Nephron progenitor cell (in vitro differentiated cells): ENCODE measurements at regions not wholly inside any gene's neighbourhood (a gene's known extent, or its start where the extent isn't known, plus 50 kb on each side); places are given as distances from the start of the nearest gene placed in this dataset.

Experiments
- DNase-seq: peaks from one replicate; pipeline ENCODE4 v3.0.0; 2021
- H3K27ac Mint-ChIP-seq: 2 replicates; pipeline ENCODE4 v1.8.0; 2021; ENCODE audit warnings: mild to moderate bottlenecking, moderate library complexity, mixed read lengths
- H3K27me3 Mint-ChIP-seq: 2 replicates; pipeline ENCODE4 v1.8.0; 2021; ENCODE audit warnings: mild to moderate bottlenecking, low read depth, mixed read lengths; ENCODE audit not compliant: poor library complexity
- H3K36me3 Mint-ChIP-seq: 2 replicates; pipeline ENCODE4 v1.8.0; 2021; ENCODE audit warnings: low read depth, mixed read lengths
- H3K4me1 Mint-ChIP-seq: 2 replicates; pipeline ENCODE4 v1.8.0; 2021; ENCODE audit warnings: mixed read lengths
- H3K4me3 Mint-ChIP-seq: 2 replicates; pipeline ENCODE4 v1.8.0; 2021; ENCODE audit warnings: mild to moderate bottlenecking, moderate library complexity, mixed read lengths
- H3K9me3 Mint-ChIP-seq: 2 replicates; pipeline ENCODE4 v1.8.0; 2021; ENCODE audit warnings: mild to moderate bottlenecking, moderate library complexity, mixed read lengths
- TF ChIP-seq, protein P1 (sequence below): fragments of 200-600 bp; sonication (generic); IDR thresholded peaks from 2 replicates; pipeline ENCODE4 v1.5.0; 2021; ENCODE audit warnings: antibody characterized with exemption

DNA sequence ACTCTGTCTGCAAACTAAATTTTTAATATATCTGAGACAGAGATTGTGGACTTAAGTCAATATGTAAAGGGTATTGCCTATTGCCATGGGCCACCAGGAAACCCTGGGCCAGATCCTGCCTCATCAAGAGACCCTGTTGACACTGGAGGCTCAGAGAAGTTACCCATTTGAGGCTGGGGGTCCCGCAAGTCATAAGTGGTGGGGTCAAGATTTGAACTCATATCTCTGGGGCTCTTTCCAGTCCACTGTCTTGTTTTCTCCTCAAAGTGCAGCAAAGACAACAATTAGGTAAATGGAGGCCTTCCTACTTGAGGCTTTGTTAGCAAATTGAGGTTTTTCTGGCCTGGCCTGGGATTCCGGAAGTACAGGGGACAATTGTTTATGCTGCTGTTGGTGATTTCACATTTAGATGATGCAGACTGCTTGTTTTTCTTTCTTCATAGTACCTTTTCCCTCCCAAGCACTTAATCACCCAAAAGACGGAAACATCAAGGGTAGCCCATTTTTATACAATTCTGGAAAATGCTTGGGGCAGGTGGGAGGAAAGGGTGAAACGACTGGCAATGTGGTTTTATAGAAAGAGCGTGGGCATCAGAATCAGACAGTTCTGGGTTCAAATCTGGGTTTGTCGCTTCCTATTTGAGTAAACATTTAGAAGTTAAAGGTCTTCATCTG is 160.0 kb downstream of the SMIM20 start:
- Mint-ChIP-seq H3K9me3 (peaks cover 16% of the 10 kb centered on the region), H3K36me3 (no peaks in the 10 kb centered on the region), H3K4me3 (no peak overlapping the region), H3K27ac (no peak overlapping the region), H3K27me3 (peaks cover 8% of the 10 kb centered on the region), H3K4me1 (peaks cover 16% of the 10 kb centered on the region)
- DNase-seq = no peak
- TF ChIP-seq, protein P1, sequence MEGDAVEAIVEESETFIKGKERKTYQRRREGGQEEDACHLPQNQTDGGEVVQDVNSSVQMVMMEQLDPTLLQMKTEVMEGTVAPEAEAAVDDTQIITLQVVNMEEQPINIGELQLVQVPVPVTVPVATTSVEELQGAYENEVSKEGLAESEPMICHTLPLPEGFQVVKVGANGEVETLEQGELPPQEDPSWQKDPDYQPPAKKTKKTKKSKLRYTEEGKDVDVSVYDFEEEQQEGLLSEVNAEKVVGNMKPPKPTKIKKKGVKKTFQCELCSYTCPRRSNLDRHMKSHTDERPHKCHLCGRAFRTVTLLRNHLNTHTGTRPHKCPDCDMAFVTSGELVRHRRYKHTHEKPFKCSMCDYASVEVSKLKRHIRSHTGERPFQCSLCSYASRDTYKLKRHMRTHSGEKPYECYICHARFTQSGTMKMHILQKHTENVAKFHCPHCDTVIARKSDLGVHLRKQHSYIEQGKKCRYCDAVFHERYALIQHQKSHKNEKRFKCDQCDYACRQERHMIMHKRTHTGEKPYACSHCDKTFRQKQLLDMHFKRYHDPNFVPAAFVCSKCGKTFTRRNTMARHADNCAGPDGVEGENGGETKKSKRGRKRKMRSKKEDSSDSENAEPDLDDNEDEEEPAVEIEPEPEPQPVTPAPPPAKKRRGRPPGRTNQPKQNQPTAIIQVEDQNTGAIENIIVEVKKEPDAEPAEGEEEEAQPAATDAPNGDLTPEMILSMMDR = no peak

GRCh38 chr4:26074712-26075430 is 160.9 kb downstream of the SMIM20 start:
- H3K4me3 Mint-ChIP-seq = no peak overlapping the region
- H3K27ac Mint-ChIP-seq = no peak overlapping the region
- H3K27me3 Mint-ChIP-seq = peaks cover 8% of the 10 kb centered on the region
- DNase-seq = no peak
- TF ChIP-seq, protein P1 = no peak
- peaks cover 16% of the 10 kb centered on the region for H3K9me3 Mint-ChIP-seq
- H3K36me3 Mint-ChIP-seq = no peaks in the 10 kb centered on the region
- H3K4me1 Mint-ChIP-seq = peaks cover 16% of the 10 kb centered on the region

DNA sequence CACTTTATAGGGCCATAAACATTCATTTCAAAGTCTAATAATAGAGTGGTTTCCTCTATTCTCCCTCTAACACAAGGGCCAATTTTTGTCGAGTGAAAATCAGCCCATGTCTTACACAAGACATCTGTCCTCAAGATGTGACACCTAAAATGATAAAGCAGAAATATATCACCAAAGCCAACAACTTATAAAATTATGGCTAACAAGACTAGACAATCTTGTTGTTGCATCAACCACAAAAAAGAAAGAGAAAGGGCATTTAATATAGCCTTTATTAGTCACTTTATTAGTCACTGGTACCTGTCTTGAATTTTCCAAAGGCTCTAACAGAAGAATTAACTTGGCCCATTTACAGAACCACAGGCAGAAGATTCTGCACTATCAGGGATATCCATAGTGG is 161.6 kb downstream of the SMIM20 start:
- TF ChIP-seq, protein P1 = no peak

GRCh38 chr4:26076000-26076587 is 162.1 kb downstream of the SMIM20 start:
- no peak for DNase-seq
- Mint-ChIP-seq H3K36me3 (no peaks in the 10 kb centered on the region), H3K27me3 (peaks cover 8% of the 10 kb centered on the region), H3K4me3 (no peak overlapping the region), H3K27ac (no peak overlapping the region), H3K4me1 (peaks cover 21% of the 10 kb centered on the region), H3K9me3 (peaks cover 16% of the 10 kb centered on the region)
- TF ChIP-seq, protein P1 = no peak

More for the DNA sequence above, 161.6 kb downstream of the SMIM20 start:
- Mint-ChIP-seq H3K27ac (no peak overlapping the region), H3K4me1 (peaks cover 18% of the 10 kb centered on the region), H3K4me3 (no peak overlapping the region), H3K9me3 (peaks cover 16% of the 10 kb centered on the region), H3K36me3 (no peaks in the 10 kb centered on the region), H3K27me3 (peaks cover 8% of the 10 kb centered on the region)
- no peak for DNase-seq

- no peak for DNase-seq
- Mint-ChIP-seq H3K27ac (no peak overlapping the region), H3K36me3 (no peaks in the 10 kb centered on the region), H3K4me1 (peaks cover 21% of the 10 kb centered on the region), H3K4me3 (no peak overlapping the region), H3K9me3 (peaks cover 16% of the 10 kb centered on the region), H3K27me3 (peaks cover 11% of the 10 kb centered on the region)
- TF ChIP-seq, protein P1 = no peak
These were observed 162.9 kb downstream of the SMIM20 start for GRCh38 chr4:26076896-26077295.
